NCI-H526 (cell line): ENCODE measurements at regions not wholly inside any gene's neighbourhood (a gene's known extent, or its start where the extent isn't known, plus 50 kb on each side); places are given as distances from the start of the nearest gene placed in this dataset.

Experiments
- DNase-seq, 2 experiments: peaks; one replicate each; lab custom pipeline; 2025; lab: John Stamatoyannopoulos, UW

- DNase-seq, result no peak
These were observed 311.1 kb downstream of the SLC6A15 start for GRCh38 chr12:84601483-84601882.

GRCh38 chr12:84599539-84599938, 313.1 kb downstream of the SLC6A15 start:
- DNase-seq, result no peak

GRCh38 chr12:84596266-84596665, 316.3 kb downstream of the SLC6A15 start:
- DNase-seq, result no peak

GRCh38 chr12:84594157-84594556, 318.4 kb downstream of the SLC6A15 start:
- DNase-seq, result no peak

GRCh38 chr12:84585776-84586395, 326.7 kb downstream of the SLC6A15 start:
- no peak for DNase-seq

- DNase-seq, result no peak
These were observed 340.4 kb downstream of the SLC6A15 start for GRCh38 chr12:84572196-84572595.

GRCh38 chr12:84562331-84562730, 350.3 kb downstream of the SLC6A15 start:
- no peak for DNase-seq

GRCh38 chr12:84561351-84561750, 351.2 kb downstream of the SLC6A15 start:
- no peak for DNase-seq

GRCh38 chr12:84554199-84554723, 358.3 kb downstream of the SLC6A15 start:
- DNase-seq, result no peak

GRCh38 chr12:84553331-84554117, 359.1 kb downstream of the SLC6A15 start:
- DNase-seq, result no peak

GRCh38 chr12:84551373-84551772, 361.2 kb downstream of the SLC6A15 start:
- DNase-seq, result no peak

GRCh38 chr12:84550518-84550917, 362.1 kb downstream of the SLC6A15 start:
- DNase-seq, result no peak

GRCh38 chr12:84542289-84542688, 370.3 kb downstream of the SLC6A15 start:
- DNase-seq, result no peak

- DNase-seq, result no peak
These were observed 374.9 kb downstream of the SLC6A15 start for GRCh38 chr12:84537666-84538065.

- no peak for DNase-seq
These were observed 399.8 kb downstream of the SLC6A15 start for GRCh38 chr12:84512751-84513150.

GRCh38 chr12:84508851-84509260, 403.7 kb downstream of the SLC6A15 start:
- no peak for DNase-seq

- DNase-seq, result peak in 1 of 2 experiments; percentile 29
These were observed 404.4 kb downstream of the SLC6A15 start for GRCh38 chr12:84507956-84508850.

GRCh38 chr12:84506282-84506681, 406.3 kb downstream of the SLC6A15 start:
- no peak for DNase-seq

GRCh38 chr12:84502907-84503787, 409.5 kb downstream of the SLC6A15 start:
- peak; percentile 10 to 74 for DNase-seq

- DNase-seq, result no peak
These were observed 410.3 kb downstream of the SLC6A15 start for GRCh38 chr12:84502180-84502860.

- peak in 1 of 2 experiments; percentile 42 for DNase-seq
These were observed 414.8 kb downstream of the SLC6A15 start for GRCh38 chr12:84497819-84498218.
